ENCODE measurements at regions not wholly inside any gene's neighbourhood (a gene's known extent, or its start where the extent isn't known, plus 50 kb on each side); places are given as distances from the start of the nearest gene placed in this dataset.

GRCh38 chr2:57886161-57886786 is 160.3 kb upstream of the VRK2 start:
- no peak for ATAC-seq

DNA sequence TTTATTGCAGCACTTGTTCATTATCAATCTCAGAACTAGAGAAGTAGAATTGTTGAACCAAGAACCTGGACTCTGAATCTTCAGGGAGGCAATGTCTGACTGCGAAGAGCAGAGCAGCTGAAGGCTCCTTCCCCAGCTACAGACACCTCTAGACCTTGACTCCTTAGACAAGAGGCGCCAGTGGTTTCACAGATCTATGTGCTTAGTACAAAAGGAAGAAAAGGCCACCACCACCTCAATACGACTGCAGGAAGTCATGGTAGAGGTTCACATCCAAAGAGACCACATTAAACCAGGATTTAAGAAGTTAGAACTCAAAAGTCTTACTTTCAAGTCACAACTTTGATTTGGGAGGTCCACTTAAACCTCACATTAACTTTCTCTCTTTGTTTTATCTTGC is 158.1 kb upstream of the VRK2 start:
- DNase-seq = no peak
- ATAC-seq = no peak

More at GRCh38 chr2:57886161-57886786, 160.3 kb upstream of the VRK2 start:
- no peak for DNase-seq

DNA sequence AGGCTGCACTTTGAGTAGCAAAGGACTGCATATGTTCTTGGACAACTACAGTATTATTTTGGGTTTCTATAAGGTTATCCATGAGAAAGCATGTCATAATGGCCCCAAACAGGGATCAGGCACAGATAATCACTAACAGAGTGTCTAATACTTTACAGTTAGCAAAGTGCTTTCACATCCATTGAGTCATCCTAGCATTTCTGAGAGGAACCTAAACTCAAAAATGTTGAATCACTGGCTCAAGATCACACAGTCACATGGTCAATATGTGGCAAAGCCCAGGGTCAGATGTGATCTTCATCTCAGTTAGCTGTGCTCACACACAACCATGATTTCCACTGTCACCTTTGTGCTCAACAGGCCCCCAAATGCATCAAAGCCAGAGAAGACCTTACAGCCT is 156.1 kb upstream of the VRK2 start:
- DNase-seq (no peak), ATAC-seq (no peak)

DNA sequence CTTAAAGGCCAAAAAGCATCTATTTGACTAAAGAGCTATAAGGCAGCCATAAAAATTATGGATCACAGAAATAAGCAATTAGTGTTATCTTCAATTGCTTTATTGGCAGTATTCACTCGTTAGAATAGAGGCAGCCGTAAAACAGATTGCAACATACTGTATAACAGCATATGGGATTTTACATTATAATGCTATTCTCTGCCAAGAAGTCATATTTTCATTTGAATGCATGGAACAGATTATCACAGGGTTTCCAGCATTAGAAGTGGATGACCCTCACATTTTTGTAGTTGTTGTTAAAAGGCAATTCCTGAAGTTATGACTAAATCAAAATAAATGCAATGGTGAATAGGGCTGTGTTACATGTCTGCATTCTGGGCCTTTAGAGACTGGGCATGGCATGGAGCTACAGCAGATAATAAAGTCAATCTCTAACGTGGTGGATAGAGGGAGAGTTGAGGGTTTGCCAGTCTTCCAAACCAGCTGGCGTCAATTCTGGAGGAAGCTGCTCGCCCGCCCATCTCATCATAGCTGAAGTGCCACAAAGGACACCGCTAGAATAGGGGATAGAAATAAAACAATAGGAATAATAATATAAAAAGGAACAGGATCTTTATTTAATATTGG is 155.4 kb upstream of the VRK2 start:
- DNase-seq = no peak
- ATAC-seq = no peak

DNA sequence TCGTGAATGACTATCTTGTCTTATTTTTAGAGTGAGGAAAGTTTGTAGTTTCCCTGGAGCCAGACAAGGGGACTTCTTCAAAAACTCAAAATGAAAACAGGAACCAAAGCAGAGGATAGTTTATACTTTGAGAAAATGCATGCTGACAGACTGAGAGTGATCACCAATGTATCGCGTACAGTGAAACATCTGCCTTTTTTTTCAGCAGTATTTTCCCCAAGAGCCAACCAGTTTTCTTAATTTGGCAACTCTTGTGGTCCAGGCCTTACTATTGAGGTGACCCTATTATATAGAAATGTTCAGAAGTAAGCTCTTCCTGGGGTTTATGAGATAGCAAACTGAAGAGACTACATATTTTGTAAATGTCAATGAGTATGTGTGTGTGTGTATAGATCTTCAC is 153.7 kb upstream of the VRK2 start:
- ATAC-seq = no peak
- no peak for DNase-seq

- no peak for DNase-seq
- ATAC-seq = no peak
These were observed 153.3 kb upstream of the VRK2 start for GRCh38 chr2:57893347-57893746.

DNA sequence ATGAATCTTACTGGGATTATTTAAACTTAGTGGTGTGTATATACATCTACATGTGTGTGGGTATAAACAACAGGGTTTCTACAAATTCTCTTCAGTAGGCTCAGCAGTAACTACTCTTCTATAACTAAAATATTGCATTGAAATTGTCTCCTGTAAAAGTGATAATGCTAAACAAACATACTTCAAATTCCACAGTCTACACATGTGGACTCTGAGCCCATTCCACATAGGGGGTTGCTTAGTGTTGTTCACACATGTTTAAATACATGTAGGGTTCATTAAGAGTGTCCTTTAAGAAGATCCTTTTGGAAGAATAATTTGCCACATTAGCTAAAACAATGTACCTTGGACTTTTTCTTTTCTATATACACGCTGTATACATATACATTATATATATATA is 152.8 kb upstream of the VRK2 start:
- DNase-seq (no peak), ATAC-seq (no peak)

DNA sequence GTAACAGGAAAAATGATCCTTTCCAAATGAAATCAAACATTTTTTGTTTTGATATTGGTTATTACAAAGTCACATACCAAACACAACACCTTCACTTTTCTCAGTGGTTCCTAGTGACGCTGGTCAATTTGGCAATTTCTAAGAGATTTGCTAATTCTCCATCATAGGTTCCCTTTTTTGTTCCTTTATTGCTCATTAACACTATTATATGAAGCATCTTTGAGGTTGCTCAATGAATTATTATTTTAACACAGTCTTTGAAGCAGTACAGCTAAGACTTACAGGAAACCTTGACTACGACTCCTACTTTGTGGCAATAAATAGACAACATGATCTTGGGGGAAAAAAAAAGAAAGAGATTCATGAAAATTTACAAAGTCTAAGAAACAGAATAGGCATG is 152.2 kb upstream of the VRK2 start:
- no peak for ATAC-seq
- DNase-seq = no peak

DNA sequence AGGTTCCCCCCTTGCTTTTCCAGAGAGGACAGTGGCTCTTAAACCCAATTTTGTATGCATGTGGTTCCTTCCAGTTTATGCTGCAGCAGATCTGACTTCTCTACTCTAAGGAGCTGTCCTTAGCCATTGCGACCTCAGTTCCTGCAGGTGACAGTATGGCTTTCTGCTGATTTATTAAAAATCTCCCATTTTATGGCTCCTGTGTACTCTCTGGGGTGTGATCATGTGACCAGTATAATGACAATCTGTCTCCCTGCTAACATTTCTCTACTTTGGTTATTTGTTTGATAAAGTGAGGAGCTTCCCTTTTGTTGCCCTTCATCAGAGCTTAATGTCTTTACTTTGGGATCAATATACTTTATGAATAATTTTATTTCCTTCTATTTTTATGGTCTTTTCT is 148.7 kb upstream of the VRK2 start:
- no peak for ATAC-seq

GRCh38 chr2:57899898-57900297 is 146.7 kb upstream of the VRK2 start:
- ATAC-seq (no peak), DNase-seq (no peak)

More for the DNA sequence above, 148.7 kb upstream of the VRK2 start:
- DNase-seq = no peak

- ATAC-seq (no peak), DNase-seq (no peak)
These were observed 144.0 kb upstream of the VRK2 start for GRCh38 chr2:57902578-57902977.

- ATAC-seq (no peak), DNase-seq (no peak)
These were observed 140.4 kb upstream of the VRK2 start for GRCh38 chr2:57906152-57906732.

DNA sequence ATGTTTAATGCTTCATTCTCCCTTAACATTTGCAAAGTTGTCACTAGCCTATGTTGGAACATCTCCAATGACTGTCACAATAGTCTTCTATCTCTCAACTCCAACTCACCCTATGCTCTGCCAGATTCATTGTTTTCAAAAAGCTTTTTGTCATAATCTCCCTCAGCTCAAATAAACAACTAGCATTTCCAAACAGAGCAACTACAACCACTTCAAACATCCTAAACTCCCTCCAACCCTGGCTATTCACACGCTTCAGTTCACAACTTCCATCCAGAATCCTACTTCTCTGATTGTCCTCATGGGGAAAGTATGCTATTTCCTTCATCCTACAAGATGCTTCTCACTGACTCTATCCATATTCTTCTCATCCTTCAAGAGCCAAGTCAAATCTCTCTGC is 139.2 kb upstream of the VRK2 start:
- DNase-seq (no peak), ATAC-seq (no peak)

DNA sequence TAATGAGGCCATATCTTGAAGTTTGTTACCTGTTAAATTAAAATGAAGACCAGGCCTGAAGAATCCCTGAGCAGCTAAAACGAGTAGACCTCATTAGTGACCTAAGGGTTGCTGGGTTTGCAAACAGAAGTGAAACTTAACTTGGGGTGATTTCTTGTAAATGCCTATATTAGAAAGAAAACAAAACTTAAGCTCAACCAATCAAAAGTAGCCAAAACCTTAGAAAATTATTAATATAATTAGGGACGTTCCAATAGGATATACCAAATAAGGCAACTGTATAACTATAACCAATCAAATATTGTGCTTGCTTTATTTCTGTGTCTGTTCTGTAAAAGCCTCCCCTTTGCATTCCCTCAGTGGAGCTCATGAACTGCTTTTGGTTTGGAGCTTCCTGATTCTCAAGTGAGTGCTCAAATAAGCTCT is 137.9 kb upstream of the VRK2 start:
- DNase-seq = no peak

DNA sequence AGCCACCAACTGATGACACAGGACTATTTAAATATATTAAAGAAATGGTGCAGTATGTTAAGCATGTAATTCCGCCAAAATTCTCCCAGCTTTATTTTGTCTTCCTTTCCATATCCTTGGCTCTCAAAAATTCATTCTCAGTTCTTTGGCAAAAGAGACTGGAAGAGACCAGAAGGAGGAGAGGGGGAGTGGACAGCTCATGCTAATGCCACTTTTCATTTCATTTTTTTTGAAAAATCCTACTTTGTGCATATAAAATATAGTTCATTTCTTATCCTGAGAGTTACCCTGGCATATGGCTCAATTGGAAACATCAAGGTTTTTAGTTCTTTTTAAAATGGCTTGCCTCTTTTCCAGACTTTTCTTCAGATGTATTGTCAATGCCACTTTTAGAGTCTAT is 128.5 kb upstream of the VRK2 start:
- ATAC-seq = no peak

More for the DNA sequence above, 137.9 kb upstream of the VRK2 start:
- ATAC-seq = peak; percentile 69

DNA sequence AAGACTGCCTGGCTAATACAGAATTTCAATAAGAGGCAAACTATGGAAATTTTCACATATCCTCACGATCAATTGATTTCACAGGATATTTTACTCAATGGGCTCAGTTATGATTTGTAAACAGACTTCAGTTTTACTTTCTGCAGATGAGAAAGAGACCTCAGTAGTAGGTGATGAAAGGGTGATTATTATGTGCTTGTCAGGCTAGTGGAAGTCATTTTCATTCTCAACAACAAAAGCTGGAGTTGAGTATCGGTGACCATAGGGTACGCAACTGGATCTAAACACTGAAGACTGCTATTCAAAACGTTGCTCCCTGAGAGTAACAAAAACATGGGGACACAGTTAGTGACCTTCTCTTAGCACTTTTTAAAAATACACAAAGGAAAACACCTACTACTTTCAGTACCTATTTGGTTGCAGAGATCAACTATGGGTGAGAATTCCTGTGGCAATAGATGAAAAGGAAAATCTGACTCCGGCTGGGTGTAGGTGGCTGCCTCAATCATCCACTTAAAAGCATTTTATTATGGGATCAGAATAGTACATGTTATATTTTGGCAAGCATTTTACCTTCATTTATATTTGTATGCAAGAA is 126.2 kb upstream of the VRK2 start:
- DNase-seq (no peak), ATAC-seq (no peak)

More for the DNA sequence above, 128.5 kb upstream of the VRK2 start:
- no peak for DNase-seq

DNA sequence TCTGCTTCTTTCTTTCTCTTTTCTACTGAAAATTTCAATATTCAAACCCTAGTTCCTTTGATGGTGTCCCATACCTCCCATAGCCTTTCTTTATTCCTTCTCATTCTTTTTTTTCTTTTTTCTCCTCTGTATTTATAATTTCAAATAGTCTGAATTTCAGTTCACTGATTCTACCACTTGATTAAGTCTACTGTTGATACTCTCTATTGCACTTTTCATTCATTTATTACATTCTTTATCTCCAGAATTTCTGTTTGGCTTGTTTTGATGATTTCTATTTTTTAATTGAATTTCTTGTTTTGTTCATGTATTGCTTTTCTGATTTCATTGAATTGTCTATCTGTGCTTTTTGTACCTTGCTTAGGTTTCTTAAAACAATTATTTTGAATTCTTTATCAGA is 111.9 kb upstream of the VRK2 start:
- no peak for DNase-seq
- ATAC-seq = no peak

DNA sequence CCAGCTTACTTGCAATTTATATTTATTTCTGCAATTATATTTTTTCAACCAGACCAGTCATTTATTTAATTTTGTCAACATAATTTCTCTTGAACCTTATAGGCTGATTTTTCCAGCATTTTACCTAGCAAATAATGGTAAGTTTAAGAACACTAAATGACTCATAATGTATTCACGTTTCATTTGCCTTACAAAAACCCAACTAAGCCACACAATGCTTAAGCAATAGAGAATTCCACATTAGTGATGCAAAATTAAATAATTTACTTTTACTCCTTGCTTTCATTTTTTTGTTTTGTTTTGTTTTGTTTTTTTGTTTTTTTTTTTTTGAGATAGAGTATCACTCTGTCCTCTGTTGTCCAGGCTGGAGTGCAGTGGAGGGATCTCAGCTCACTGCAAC is 110.4 kb upstream of the VRK2 start:
- ATAC-seq (no peak), DNase-seq (no peak)

GRCh38 chr2:57937456-57937855 is 109.2 kb upstream of the VRK2 start:
- ATAC-seq = no peak
- no peak for DNase-seq

GRCh38 chr2:57941816-57942215 is 104.8 kb upstream of the VRK2 start:
- ATAC-seq (no peak), DNase-seq (no peak)

- DNase-seq (no peak), ATAC-seq (no peak)
These were observed 103.3 kb upstream of the VRK2 start for GRCh38 chr2:57943315-57943714.

GRCh38 chr2:57947398-57947797 is 99.2 kb upstream of the VRK2 start:
- DNase-seq (no peak), ATAC-seq (no peak)

GRCh38 chr2:57954020-57954419 is 92.6 kb upstream of the VRK2 start:
- ATAC-seq = no peak
- DNase-seq = no peak

GRCh38 chr2:57957238-57957637 is 89.4 kb upstream of the VRK2 start:
- no peak for DNase-seq

More at GRCh38 chr2:57957238-57957637, 89.4 kb upstream of the VRK2 start:
- no peak for ATAC-seq
